Breast epithelium (tissue), 3 donors: ENCODE measurements at regions not wholly inside any gene's neighbourhood (a gene's known extent, or its start where the extent isn't known, plus 50 kb on each side); places are given as distances from the start of the nearest gene placed in this dataset.

ENCODE experiments used
- POLR2A ChIP-seq: fragments of 450-650 bp; IDR thresholded peaks from one replicate; pipeline ENCODE4 v1.6.1; 2016; ENCODE audit warnings: antibody characterized with exemption, mild to moderate bottlenecking, moderate library complexity
- POLR2AphosphoS5 ChIP-seq, 3 donors: sonication (generic); formaldehyde crosslinking; IDR thresholded peaks; one replicate each; pipeline ENCODE4 v1.6.1; 2017; ENCODE audit warnings: antibody characterized with exemption in 3 of 3
- TF ChIP-seq, protein P1 (sequence below), 3 donors: fragments of 450-650 bp; IDR thresholded peaks; one replicate each; pipeline ENCODE4 v1.5.1; 2016 to 2017; ENCODE audit warnings: antibody characterized with exemption in 3 of 3, mild to moderate bottlenecking in 3 of 3, moderate library complexity in 3 of 3

- TF ChIP-seq POLR2A (no peak), POLR2AphosphoS5 (IDR thresholded peaks at IDR 0.05) (no peak)
- TF ChIP-seq, protein P1, sequence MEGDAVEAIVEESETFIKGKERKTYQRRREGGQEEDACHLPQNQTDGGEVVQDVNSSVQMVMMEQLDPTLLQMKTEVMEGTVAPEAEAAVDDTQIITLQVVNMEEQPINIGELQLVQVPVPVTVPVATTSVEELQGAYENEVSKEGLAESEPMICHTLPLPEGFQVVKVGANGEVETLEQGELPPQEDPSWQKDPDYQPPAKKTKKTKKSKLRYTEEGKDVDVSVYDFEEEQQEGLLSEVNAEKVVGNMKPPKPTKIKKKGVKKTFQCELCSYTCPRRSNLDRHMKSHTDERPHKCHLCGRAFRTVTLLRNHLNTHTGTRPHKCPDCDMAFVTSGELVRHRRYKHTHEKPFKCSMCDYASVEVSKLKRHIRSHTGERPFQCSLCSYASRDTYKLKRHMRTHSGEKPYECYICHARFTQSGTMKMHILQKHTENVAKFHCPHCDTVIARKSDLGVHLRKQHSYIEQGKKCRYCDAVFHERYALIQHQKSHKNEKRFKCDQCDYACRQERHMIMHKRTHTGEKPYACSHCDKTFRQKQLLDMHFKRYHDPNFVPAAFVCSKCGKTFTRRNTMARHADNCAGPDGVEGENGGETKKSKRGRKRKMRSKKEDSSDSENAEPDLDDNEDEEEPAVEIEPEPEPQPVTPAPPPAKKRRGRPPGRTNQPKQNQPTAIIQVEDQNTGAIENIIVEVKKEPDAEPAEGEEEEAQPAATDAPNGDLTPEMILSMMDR (IDR thresholded peaks at IDR 0.05): no peak
These were observed 343.6 kb upstream of the AUTS2 start for GRCh38 chr7:69254643-69255042.
